ENCODE measurements at regions not wholly inside any gene's neighbourhood (a gene's known extent, or its start where the extent isn't known, plus 50 kb on each side); places are given as distances from the start of the nearest gene placed in this dataset.

DNA sequence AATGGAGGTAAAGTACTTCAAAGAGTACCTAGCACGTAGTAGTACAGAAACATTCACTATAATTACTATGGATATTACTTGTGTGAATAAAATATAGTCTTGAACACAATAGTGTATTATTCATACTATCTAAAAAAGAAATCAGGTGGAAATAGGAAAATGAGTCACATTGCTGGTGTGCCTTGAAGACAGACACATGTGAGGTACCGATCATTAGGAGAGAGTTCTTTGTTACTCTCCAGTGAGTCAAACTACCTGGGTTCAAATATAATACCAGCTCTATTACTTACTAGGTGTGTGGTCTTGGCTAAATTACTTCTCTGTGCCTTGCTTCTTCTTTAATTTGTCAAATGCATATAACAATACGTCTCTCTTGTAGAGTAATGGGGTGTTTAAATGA is 50.8 kb upstream of the BEND6 start:
- H3K36me3 Mint-ChIP-seq (ENCODE audit: low read depth) = no peaks in the 10 kb centered on the region
- Histone ChIP-seq H3K36me3 (ENCODE audit: insufficient read depth, low read length) (no peaks in the 10 kb centered on the region), H3K9me3 (ENCODE audit: control insufficient read depth in 1 of 2, insufficient read depth in 1 of 2, low read length in 2 of 2) (no peaks in the 10 kb centered on the region), H3K4me3 (ENCODE audit: low read length) (no peak overlapping the region), H3K4me1 (ENCODE audit: insufficient read depth, low read length) (peaks cover 4% of the 10 kb centered on the region), H3K27ac (ENCODE audit: low read depth in 1 of 2, low read length in 2 of 2) (no peak overlapping the region), H3K27me3 (ENCODE audit: control insufficient read depth in 1 of 2, insufficient read depth in 2 of 2, low read length in 2 of 2) (no peaks in the 10 kb centered on the region)
- H3K4me1 Mint-ChIP-seq (ENCODE audit: low read depth) = no peaks in the 10 kb centered on the region
- CTCF ChIA-PET = interaction anchor here (0.7 to 3.5 kb wide), 7 partner anchors 11 to 421 kb away, joined by 3 to 41 read pairs (median 3); partner anchors contain the start of genes KIAA1586, PRIM2 and RAB23
- H3K27me3 Mint-ChIP-seq = peaks cover 5% of the 10 kb centered on the region
- H3K9me3 Mint-ChIP-seq = no peaks in the 10 kb centered on the region
- no peak overlapping the region for H3K4me3 Mint-ChIP-seq
- intact Hi-C loops (cut with DNase I, micrococcal nuclease) = loop anchor here in 1 of 2 experiments (1.0 to 5.0 kb wide), 2 partner anchors 118 to 412 kb away; no protein-coding TSS in a partner anchor
- ATAC-seq (ENCODE audit: poor library complexity) (no peak), DNase-seq (no peak)
- H3K27ac Mint-ChIP-seq = no peak overlapping the region
- POLR2A ChIA-PET = interaction anchor here (1.1 kb wide), 1 partner anchor 413 kb away, joined by 7 read pairs; the partner anchor contains the start of gene PRIM2
- TF ChIP-seq, protein P1, sequence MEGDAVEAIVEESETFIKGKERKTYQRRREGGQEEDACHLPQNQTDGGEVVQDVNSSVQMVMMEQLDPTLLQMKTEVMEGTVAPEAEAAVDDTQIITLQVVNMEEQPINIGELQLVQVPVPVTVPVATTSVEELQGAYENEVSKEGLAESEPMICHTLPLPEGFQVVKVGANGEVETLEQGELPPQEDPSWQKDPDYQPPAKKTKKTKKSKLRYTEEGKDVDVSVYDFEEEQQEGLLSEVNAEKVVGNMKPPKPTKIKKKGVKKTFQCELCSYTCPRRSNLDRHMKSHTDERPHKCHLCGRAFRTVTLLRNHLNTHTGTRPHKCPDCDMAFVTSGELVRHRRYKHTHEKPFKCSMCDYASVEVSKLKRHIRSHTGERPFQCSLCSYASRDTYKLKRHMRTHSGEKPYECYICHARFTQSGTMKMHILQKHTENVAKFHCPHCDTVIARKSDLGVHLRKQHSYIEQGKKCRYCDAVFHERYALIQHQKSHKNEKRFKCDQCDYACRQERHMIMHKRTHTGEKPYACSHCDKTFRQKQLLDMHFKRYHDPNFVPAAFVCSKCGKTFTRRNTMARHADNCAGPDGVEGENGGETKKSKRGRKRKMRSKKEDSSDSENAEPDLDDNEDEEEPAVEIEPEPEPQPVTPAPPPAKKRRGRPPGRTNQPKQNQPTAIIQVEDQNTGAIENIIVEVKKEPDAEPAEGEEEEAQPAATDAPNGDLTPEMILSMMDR (IDR thresholded peaks at IDR 0.05) = no peak

DNA sequence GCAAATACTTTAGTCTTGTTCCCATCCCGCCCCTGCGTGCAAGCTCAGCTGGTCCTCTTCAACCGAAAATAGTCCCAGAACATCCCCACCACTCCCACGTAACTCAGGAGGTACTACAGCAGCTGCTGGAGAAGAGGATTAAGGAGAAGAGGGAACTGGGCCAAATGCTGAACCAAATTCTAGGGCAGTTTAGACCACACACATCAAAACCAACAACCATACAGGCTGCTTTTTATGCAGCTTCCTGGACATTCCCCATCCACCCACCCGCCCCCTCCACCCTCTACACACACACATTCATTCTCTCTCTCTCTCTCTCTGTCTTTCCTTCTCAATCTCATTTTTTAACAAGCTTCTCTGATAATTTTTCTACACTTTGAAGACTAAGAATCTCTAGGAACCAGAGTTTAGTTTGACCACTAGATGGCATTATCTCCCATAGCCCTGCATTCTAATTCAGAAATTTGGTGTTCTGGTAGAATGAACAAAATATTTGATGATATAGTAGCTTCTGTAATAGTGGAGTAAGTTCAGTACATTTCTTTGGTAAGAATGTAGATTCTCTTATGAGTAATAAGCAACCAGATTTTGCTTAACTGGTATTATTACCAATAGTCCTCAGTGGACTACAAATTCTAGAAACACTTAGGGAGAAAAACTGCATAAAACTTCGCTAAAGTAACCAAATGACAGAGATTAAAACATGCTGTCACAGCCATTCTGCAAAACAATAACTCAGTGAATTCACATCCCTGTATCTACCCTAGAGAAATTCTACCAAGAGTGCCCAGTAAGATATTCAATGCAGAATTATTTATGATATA is 52.1 kb upstream of the BEND6 start:
- no peaks in the 10 kb centered on the region for H3K4me1 Mint-ChIP-seq (ENCODE audit: low read depth)
- H3K4me3 Mint-ChIP-seq = no peak overlapping the region
- no peaks in the 10 kb centered on the region for H3K36me3 ChIP-seq (ENCODE audit: insufficient read depth, low read length)
- no peak overlapping the region for H3K27ac ChIP-seq (ENCODE audit: low read depth in 1 of 2, low read length in 2 of 2)
- H3K27me3 ChIP-seq (ENCODE audit: control insufficient read depth in 1 of 2, insufficient read depth in 2 of 2, low read length in 2 of 2) = no peaks in the 10 kb centered on the region
- ChIA-PET CTCF (interaction anchor here (0.7 to 3.5 kb wide), 9 partner anchors 23 to 426 kb away, joined by 3 to 41 read pairs (median 4); partner anchors contain the start of gene PRIM2), POLR2A (interaction anchor here (1.1 to 2.3 kb wide), 3 partner anchors 10 to 421 kb away, joined by 3 to 14 read pairs (median 3); partner anchors contain the start of gene PRIM2)
- ATAC-seq (ENCODE audit: poor library complexity) (no peak), DNase-seq (peak in 3 of 14 experiments; percentile 36 to 61 (median 54))
- H3K4me3 ChIP-seq (ENCODE audit: low read length) = no peak overlapping the region
- TF ChIP-seq, protein P1 (IDR thresholded peaks at IDR 0.05) = peak; percentile 75
- H3K27ac Mint-ChIP-seq = no peak overlapping the region
- peaks cover 4% of the 10 kb centered on the region for H3K4me1 ChIP-seq (ENCODE audit: insufficient read depth, low read length)
- H3K9me3 Mint-ChIP-seq = no peaks in the 10 kb centered on the region
- H3K36me3 Mint-ChIP-seq (ENCODE audit: low read depth) = no peaks in the 10 kb centered on the region
- H3K27me3 Mint-ChIP-seq = peaks cover 11% of the 10 kb centered on the region
- intact Hi-C loops (cut with DNase I, micrococcal nuclease) = loop anchor here (1.0 to 5.0 kb wide), 3 partner anchors 118 to 413 kb away; no protein-coding TSS in a partner anchor
- no peaks in the 10 kb centered on the region for H3K9me3 ChIP-seq (ENCODE audit: control insufficient read depth in 1 of 2, insufficient read depth in 1 of 2, low read length in 2 of 2)

DNA sequence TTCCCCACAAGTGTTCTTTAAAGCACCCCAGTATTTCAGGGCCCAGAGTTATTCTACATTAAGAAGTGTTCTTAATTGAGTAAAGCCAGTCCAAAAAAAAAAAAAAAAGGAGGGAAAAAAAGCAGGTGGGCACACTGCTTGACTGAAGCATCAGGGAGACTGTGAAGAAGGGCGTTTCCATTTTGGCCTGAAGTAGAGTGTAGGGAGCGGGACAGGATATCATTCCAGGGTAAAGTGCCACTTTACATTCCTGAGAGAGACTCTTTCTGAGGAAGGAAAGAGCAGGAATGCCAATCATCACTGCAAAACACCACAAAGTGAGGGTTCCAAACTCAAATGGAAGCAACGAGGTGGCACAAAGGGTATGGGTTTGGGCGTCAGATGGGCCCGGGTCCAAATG is 54.1 kb upstream of the BEND6 start:
- ATAC-seq (ENCODE audit: poor library complexity) (no peak), DNase-seq (no peak)
- intact Hi-C loops (cut with DNase I, micrococcal nuclease) = loop anchor here in 1 of 2 experiments (5.0 kb wide), 1 partner anchor 122 kb away; no protein-coding TSS in a partner anchor
- H3K36me3 Mint-ChIP-seq (ENCODE audit: low read depth) = no peaks in the 10 kb centered on the region
- peaks cover 6% of the 10 kb centered on the region for H3K27me3 Mint-ChIP-seq
- no peak overlapping the region for H3K27ac Mint-ChIP-seq
- ChIA-PET CTCF (no interaction called here), POLR2A (no interaction called here)
- no peaks in the 10 kb centered on the region for H3K9me3 Mint-ChIP-seq
- Histone ChIP-seq H3K27ac (ENCODE audit: low read depth in 1 of 2, low read length in 2 of 2) (no peak overlapping the region), H3K36me3 (ENCODE audit: insufficient read depth, low read length) (no peaks in the 10 kb centered on the region), H3K9me3 (ENCODE audit: control insufficient read depth in 1 of 2, insufficient read depth in 1 of 2, low read length in 2 of 2) (no peaks in the 10 kb centered on the region), H3K4me1 (ENCODE audit: insufficient read depth, low read length) (peaks cover 4% of the 10 kb centered on the region), H3K4me3 (ENCODE audit: low read length) (no peak overlapping the region), H3K27me3 (ENCODE audit: control insufficient read depth in 1 of 2, insufficient read depth in 2 of 2, low read length in 2 of 2) (no peaks in the 10 kb centered on the region)
- no peaks in the 10 kb centered on the region for H3K4me1 Mint-ChIP-seq (ENCODE audit: low read depth)
- no peak overlapping the region for H3K4me3 Mint-ChIP-seq
- TF ChIP-seq, protein P1 (IDR thresholded peaks at IDR 0.05) = no peak
